ENCODE measurements at regions not wholly inside any gene's neighbourhood (a gene's known extent, or its start where the extent isn't known, plus 50 kb on each side); places are given as distances from the start of the nearest gene placed in this dataset.

DNA sequence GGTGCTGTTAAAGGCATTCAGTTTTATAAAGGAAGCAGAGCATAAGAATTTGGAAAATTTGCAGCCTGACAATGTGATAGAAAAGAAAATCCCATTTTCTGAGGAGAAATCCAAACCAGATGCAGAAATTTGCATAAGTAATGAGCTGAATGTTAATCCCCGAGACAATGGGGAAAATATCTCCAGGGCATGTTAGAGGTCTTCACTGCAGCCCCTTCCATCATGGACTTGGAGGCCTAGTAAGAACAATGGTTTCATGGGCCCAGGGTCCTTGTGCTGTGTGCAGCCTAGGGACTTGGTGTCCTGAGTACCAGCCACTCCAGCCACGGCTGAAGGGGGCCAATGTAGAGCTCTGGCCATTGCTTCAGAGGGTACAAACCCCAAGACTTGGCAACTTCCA, 542.7 kb upstream of the NR3C2 start:
- H3K36me3 ChIP-seq (replicated peaks in 1 of 2; ENCODE audit: insufficient read depth in 1 of 2, low read depth in 2 of 2), result no peaks in the 10 kb centered on the region
- no peaks in the 10 kb centered on the region for H3K27me3 ChIP-seq
- H3K9me3 ChIP-seq, result no peaks in the 10 kb centered on the region
- H3K27ac ChIP-seq, result no peak overlapping the region
- DNase-seq, result no peak
- no peak for ATAC-seq
- peaks cover 7% of the 10 kb centered on the region for H3K4me1 ChIP-seq
- intact Hi-C loops (cut with DNase I), result no loop called here
- no peak overlapping the region for H3K4me3 ChIP-seq
- 84 to 94% methylated on average over 1 to 2 of the region's 2 CpGs for WGBS, 2 donors
- TF ChIP-seq POLR2A (IDR thresholded peaks at IDR 0.05), result no peak
- TF ChIP-seq, protein P1, sequence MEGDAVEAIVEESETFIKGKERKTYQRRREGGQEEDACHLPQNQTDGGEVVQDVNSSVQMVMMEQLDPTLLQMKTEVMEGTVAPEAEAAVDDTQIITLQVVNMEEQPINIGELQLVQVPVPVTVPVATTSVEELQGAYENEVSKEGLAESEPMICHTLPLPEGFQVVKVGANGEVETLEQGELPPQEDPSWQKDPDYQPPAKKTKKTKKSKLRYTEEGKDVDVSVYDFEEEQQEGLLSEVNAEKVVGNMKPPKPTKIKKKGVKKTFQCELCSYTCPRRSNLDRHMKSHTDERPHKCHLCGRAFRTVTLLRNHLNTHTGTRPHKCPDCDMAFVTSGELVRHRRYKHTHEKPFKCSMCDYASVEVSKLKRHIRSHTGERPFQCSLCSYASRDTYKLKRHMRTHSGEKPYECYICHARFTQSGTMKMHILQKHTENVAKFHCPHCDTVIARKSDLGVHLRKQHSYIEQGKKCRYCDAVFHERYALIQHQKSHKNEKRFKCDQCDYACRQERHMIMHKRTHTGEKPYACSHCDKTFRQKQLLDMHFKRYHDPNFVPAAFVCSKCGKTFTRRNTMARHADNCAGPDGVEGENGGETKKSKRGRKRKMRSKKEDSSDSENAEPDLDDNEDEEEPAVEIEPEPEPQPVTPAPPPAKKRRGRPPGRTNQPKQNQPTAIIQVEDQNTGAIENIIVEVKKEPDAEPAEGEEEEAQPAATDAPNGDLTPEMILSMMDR (IDR thresholded peaks at IDR 0.05), result no peak

- H3K27me3 ChIP-seq, result no peaks in the 10 kb centered on the region
- TF ChIP-seq, protein P1 (IDR thresholded peaks at IDR 0.05), result no peak
- TF ChIP-seq POLR2A (IDR thresholded peaks at IDR 0.05), result no peak
- H3K36me3 ChIP-seq (replicated peaks in 1 of 2; ENCODE audit: insufficient read depth in 1 of 2, low read depth in 2 of 2), result no peaks in the 10 kb centered on the region
- ATAC-seq (no peak), DNase-seq (no peak)
- peaks cover 6% of the 10 kb centered on the region for H3K4me1 ChIP-seq
- WGBS, 2 donors, result 61 to 68% methylated on average over 4 of the region's 4 CpGs
- no peaks in the 10 kb centered on the region for H3K9me3 ChIP-seq
- no peak overlapping the region for H3K27ac ChIP-seq
- no peak overlapping the region for H3K4me3 ChIP-seq
- intact Hi-C loops (cut with DNase I), result no loop called here
Measured at GRCh38 chr4:148982200-148982599, 540.0 kb upstream of the NR3C2 start.

GRCh38 chr4:148980782-148981480, 538.7 kb upstream of the NR3C2 start:
- Histone ChIP-seq H3K27ac (no peak overlapping the region), H3K4me3 (no peak overlapping the region), H3K9me3 (no peaks in the 10 kb centered on the region), H3K4me1 (no peaks in the 10 kb centered on the region), H3K27me3 (no peaks in the 10 kb centered on the region), H3K36me3 (replicated peaks in 1 of 2; ENCODE audit: insufficient read depth in 1 of 2, low read depth in 2 of 2) (no peaks in the 10 kb centered on the region)
- TF ChIP-seq, protein P1 (IDR thresholded peaks at IDR 0.05), result no peak
- TF ChIP-seq POLR2A (IDR thresholded peaks at IDR 0.05), result no peak
- no peak for DNase-seq
- ATAC-seq, result no peak
- intact Hi-C loops (cut with DNase I), result no loop called here

GRCh38 chr4:148978301-148978700, 536.1 kb upstream of the NR3C2 start:
- Histone ChIP-seq H3K4me3 (no peak overlapping the region), H3K27me3 (no peaks in the 10 kb centered on the region), H3K9me3 (no peaks in the 10 kb centered on the region), H3K27ac (no peak overlapping the region), H3K4me1 (no peaks in the 10 kb centered on the region), H3K36me3 (replicated peaks in 1 of 2; ENCODE audit: insufficient read depth in 1 of 2, low read depth in 2 of 2) (no peaks in the 10 kb centered on the region)
- 85 to 87% methylated on average over 3 of the region's 3 CpGs for WGBS, 2 donors
- intact Hi-C loops (cut with DNase I), result no loop called here
- TF ChIP-seq, protein P1 (IDR thresholded peaks at IDR 0.05), result no peak
- no peak for TF ChIP-seq POLR2A (IDR thresholded peaks at IDR 0.05)
- DNase-seq, result no peak
- ATAC-seq, result no peak

GRCh38 chr4:148975464-148975863, 533.2 kb upstream of the NR3C2 start:
- Histone ChIP-seq H3K4me3 (no peak overlapping the region), H3K36me3 (replicated peaks in 1 of 2; ENCODE audit: insufficient read depth in 1 of 2, low read depth in 2 of 2) (no peaks in the 10 kb centered on the region), H3K27ac (no peak overlapping the region), H3K4me1 (no peaks in the 10 kb centered on the region), H3K9me3 (no peaks in the 10 kb centered on the region), H3K27me3 (no peaks in the 10 kb centered on the region)
- TF ChIP-seq, protein P1 (IDR thresholded peaks at IDR 0.05), result no peak
- TF ChIP-seq POLR2A (IDR thresholded peaks at IDR 0.05), result no peak
- 49 to 61% methylated on average over 1 of the region's 1 CpG for WGBS, 2 donors
- intact Hi-C loops (cut with DNase I), result no loop called here
- ATAC-seq (no peak), DNase-seq (no peak)
